Neural cell (in vitro differentiated cells): ENCODE measurements at regions not wholly inside any gene's neighbourhood (a gene's known extent, or its start where the extent isn't known, plus 50 kb on each side); places are given as distances from the start of the nearest gene placed in this dataset.

Experiments used
- H2AFZ ChIP-seq: fragments of 200-600, 300-800 bp; sonication (generic), shearing (Covaris generic); 2 replicates; pipeline ENCODE4 v1.6.0; 2014; ENCODE audit warnings: low read depth, mild to moderate bottlenecking, antibody characterized with exemption, low read length, moderate library complexity
- H3F3A ChIP-seq: fragments of 200-600 bp; shearing (Covaris generic); 2 replicates; pipeline ENCODE4 v1.6.1; 2016; ENCODE audit warnings: mild to moderate bottlenecking, moderate library complexity, mixed read lengths, antibody characterized with exemption, low read length; ENCODE audit not compliant: insufficient read depth, poor library complexity, severe bottlenecking
- H3K27ac ChIP-seq: fragments of 200-600, 300-800 bp; sonication (generic), shearing (Covaris generic); 2 replicates; pipeline ENCODE4 v1.5.1; 2014; ENCODE audit warnings: mild to moderate bottlenecking, low read length, moderate library complexity
- H3K27me3 ChIP-seq: fragments of 300-800, 200-600 bp; sonication (generic), shearing (Covaris generic); 2 replicates; pipeline ENCODE4 v1.6.0; 2014; ENCODE audit warnings: mild to moderate bottlenecking, low read depth, low read length, moderate library complexity; ENCODE audit not compliant: insufficient read depth
- H3K36me3 ChIP-seq: fragments of 300-800, 200-600 bp; sonication (generic), shearing (Covaris generic); 2 replicates; pipeline ENCODE4 v1.5.1; 2014; ENCODE audit warnings: mild to moderate bottlenecking, antibody characterized with exemption, low read length, moderate library complexity; ENCODE audit not compliant: insufficient read depth
- H3K4me2 ChIP-seq: fragments of 300-800, 200-600 bp; sonication (generic), shearing (Covaris generic); 2 replicates; pipeline ENCODE4 v1.6.0; 2014; ENCODE audit warnings: mild to moderate bottlenecking, low read length
- H3K4me3 ChIP-seq: fragments of 300-800, 200-600 bp; sonication (generic), shearing (Covaris generic); 2 replicates; pipeline ENCODE4 v1.5.1; 2014; ENCODE audit warnings: mild to moderate bottlenecking, low read length, moderate library complexity
- H3K79me2 ChIP-seq: fragments of 200-600 bp; shearing (Covaris generic); replicated peaks from 2 replicates; pipeline ENCODE4 v1.6.0; 2014; ENCODE audit warnings: mild to moderate bottlenecking, low read length, moderate library complexity; ENCODE audit not compliant: insufficient read depth
- H3K9ac ChIP-seq: fragments of 300-800, 200-600 bp; sonication (generic), shearing (Covaris generic); 2 replicates; pipeline ENCODE4 v1.6.1; 2016; ENCODE audit warnings: mild to moderate bottlenecking, low read length, mixed read lengths
- H3K9me2 ChIP-seq: fragments of 200-600 bp; shearing (Covaris generic); 2 replicates; pipeline ENCODE4 v1.6.1; 2016; ENCODE audit warnings: mild to moderate bottlenecking, low read length, mixed read lengths; ENCODE audit not compliant: insufficient read depth
- H3K9me3 ChIP-seq: fragments of 200-600, 300-800 bp; sonication (generic), shearing (Covaris generic); 2 replicates; pipeline ENCODE4 v1.6.1; 2016; ENCODE audit warnings: mild to moderate bottlenecking, mixed run types, low read length, moderate library complexity, mixed read lengths
- H4K20me1 ChIP-seq: fragments of 200-600 bp; shearing (Covaris generic); 2 replicates; pipeline ENCODE4 v1.6.1; 2016; ENCODE audit warnings: mild to moderate bottlenecking, mixed run types; ENCODE audit not compliant: insufficient read depth
- CTCF ChIP-seq: fragments of 450-650 bp; IDR thresholded peaks from 2 replicates; pipeline ENCODE4 v1.5.1; 2014; ENCODE audit warnings: antibody characterized with exemption, mild to moderate bottlenecking, moderate library complexity; ENCODE audit not compliant: poor library complexity, severe bottlenecking
- EP300 ChIP-seq: fragments of 450-650 bp; conservative IDR thresholded peaks from 2 replicates; pipeline ENCODE4 v1.6.1; 2014; ENCODE audit warnings: antibody characterized with exemption, mild to moderate bottlenecking, moderate library complexity; ENCODE audit not compliant: poor library complexity, severe bottlenecking
- EZH2 ChIP-seq: fragments of 200-600, 300-800 bp; shearing (Covaris generic), sonication (generic); IDR thresholded peaks from 2 replicates; pipeline ENCODE4 v1.6.1; 2014; ENCODE audit warnings: antibody characterized with exemption, low read length, borderline replicate concordance, mild to moderate bottlenecking; ENCODE audit not compliant: insufficient read depth, poor library complexity, severe bottlenecking
- POLR2AphosphoS5 ChIP-seq: IDR thresholded peaks from 2 replicates; pipeline ENCODE4 v1.6.1; 2012
- RAD21 ChIP-seq: fragments of 450-650 bp; conservative IDR thresholded peaks from 2 replicates; pipeline ENCODE4 v1.6.1; 2014; ENCODE audit warnings: antibody characterized with exemption, mild to moderate bottlenecking, moderate library complexity
- REST ChIP-seq: IDR thresholded peaks from 2 replicates; pipeline ENCODE4 v1.6.1; 2012; ENCODE audit warnings: borderline replicate concordance
- SMC3 ChIP-seq: fragments of 450-650 bp; conservative IDR thresholded peaks from 2 replicates; pipeline ENCODE4 v1.6.1; 2014; ENCODE audit warnings: antibody characterized with exemption, mild to moderate bottlenecking, moderate library complexity; ENCODE audit not compliant: poor library complexity
- TAF1 ChIP-seq: IDR thresholded peaks from 2 replicates; pipeline ENCODE4 v1.6.1; 2012; ENCODE audit warnings: low read depth

- Histone ChIP-seq H3K4me3 (no peak overlapping the region), H3K4me2 (no peak overlapping the region), H3F3A (no peaks in the 10 kb centered on the region), H3K27me3 (no peaks in the 10 kb centered on the region), H3K9me2 (no peaks in the 10 kb centered on the region), H3K9ac (no peak overlapping the region), H3K36me3 (no peaks in the 10 kb centered on the region), H3K79me2 (no peaks in the 10 kb centered on the region), H3K27ac (no peak overlapping the region), H2AFZ (no peak overlapping the region), H3K9me3 (no peaks in the 10 kb centered on the region), H4K20me1 (no peaks in the 10 kb centered on the region)
- TF ChIP-seq SMC3 (no peak), REST (no peak)
Observed at GRCh38 chr10:4391683-4392082, 434.3 kb upstream of the AKR1E2 start.

GRCh38 chr10:4390219-4390618 lies 435.8 kb upstream of the AKR1E2 start:
- no peak for TF ChIP-seq EP300
- TF ChIP-seq CTCF: no peak
- no peak for TF ChIP-seq EZH2
- TF ChIP-seq SMC3: no peak
- TF ChIP-seq POLR2AphosphoS5: no peak
- TF ChIP-seq REST: no peak
- no peak for TF ChIP-seq TAF1
- no peak for TF ChIP-seq RAD21
- H3K79me2 ChIP-seq: no peaks in the 10 kb centered on the region
- H2AFZ ChIP-seq: no peak overlapping the region
- no peaks in the 10 kb centered on the region for H3K9me2 ChIP-seq
- no peaks in the 10 kb centered on the region for H4K20me1 ChIP-seq
- no peak overlapping the region for H3K9ac ChIP-seq
- no peaks in the 10 kb centered on the region for H3K36me3 ChIP-seq
- H3K27ac ChIP-seq: no peak overlapping the region
- H3K9me3 ChIP-seq: no peaks in the 10 kb centered on the region
- no peak overlapping the region for H3K4me3 ChIP-seq
- no peaks in the 10 kb centered on the region for H3K27me3 ChIP-seq
- peaks cover 6% of the 10 kb centered on the region for H3F3A ChIP-seq
- no peak overlapping the region for H3K4me2 ChIP-seq
